A673 (cell line): ENCODE measurements at regions not wholly inside any gene's neighbourhood (a gene's known extent, or its start where the extent isn't known, plus 50 kb on each side); places are given as distances from the start of the nearest gene placed in this dataset.

Source experiments
- CTCF ChIP-seq: fragments of 300-800, 200-600 bp; sonication (generic); conservative IDR thresholded peaks from 2 replicates; pipeline ENCODE4 v1.5.1; 2017; ENCODE audit warnings: low read depth, mild to moderate bottlenecking, antibody characterized with exemption, low read length, moderate library complexity, mixed read lengths
- EZH2 ChIP-seq: fragments of 200-600 bp; sonication (generic); IDR thresholded peaks from 2 replicates; pipeline ENCODE4 v1.6.1; 2017; ENCODE audit warnings: borderline replicate concordance, low read depth, mild to moderate bottlenecking, mixed read lengths, antibody characterized with exemption, low read length; ENCODE audit not compliant: poor library complexity, severe bottlenecking

GRCh38 chr21:18991846-18992245, 588.3 kb upstream of the TMPRSS15 start:
- TF ChIP-seq CTCF (no peak), EZH2 (no peak)
